ENCODE measurements at regions not wholly inside any gene's neighbourhood (a gene's known extent, or its start where the extent isn't known, plus 50 kb on each side); places are given as distances from the start of the nearest gene placed in this dataset.

DNA sequence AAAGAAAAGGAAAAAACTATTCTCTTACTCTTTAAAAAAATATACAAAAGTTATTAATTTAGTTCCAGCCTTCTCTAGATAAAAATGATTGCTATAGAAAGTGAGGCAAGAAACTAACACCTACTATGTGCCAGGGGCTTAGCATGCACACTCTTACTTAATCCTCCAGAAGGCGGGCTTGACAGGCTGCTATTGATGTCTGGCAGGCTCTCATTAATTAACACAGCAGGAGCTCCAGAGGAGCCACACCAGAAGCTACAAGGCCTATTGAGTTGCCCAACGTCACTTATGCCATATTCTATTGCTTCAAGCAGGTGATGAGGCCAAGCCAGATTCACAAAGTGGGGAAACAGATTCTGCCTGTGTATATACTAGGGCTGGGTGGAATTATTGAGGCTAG is 54.6 kb upstream of the CLINT1 start:
- DNase-seq (ENCODE audit: low read depth): no peak
- TF ChIP-seq CTCF (conservative IDR thresholded peaks at IDR 0.05; ENCODE audit: low read depth, low read length): no peak
- no peak overlapping the region for H3K4me3 ChIP-seq (ENCODE audit: low read depth, low read length)

DNA sequence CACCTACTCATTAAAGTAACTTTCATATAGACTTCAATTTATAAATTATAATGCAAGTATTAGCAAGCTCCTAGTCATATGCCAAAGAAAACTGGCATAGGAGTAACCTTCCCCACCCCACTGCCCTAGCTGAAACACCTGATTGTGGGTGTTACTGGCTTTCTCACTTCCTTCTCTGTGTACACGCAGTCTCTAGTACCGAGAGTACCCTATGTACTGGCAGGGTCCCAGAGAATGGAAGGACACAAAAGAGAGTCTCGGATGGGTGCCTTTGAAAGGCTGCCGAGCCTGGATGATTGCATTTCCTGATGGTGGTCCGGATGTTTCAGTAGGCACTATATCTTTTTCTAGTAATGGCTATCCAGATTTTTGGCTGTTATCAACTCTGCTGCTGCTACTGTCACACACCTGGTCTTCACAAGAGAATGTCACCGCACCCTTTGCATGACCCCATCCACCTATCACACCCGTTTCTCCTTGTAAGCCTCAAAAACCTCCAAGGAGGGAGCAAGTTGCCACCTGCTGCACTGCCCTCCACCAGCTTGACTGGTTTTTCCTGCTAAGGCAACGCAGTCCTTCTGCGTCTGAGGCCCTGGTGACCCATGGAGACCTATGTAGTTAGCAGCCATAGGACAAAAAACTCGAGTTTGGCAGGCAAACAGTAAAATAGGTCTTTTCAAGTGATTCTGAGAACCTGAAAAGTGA is 53.8 kb upstream of the CLINT1 start:
- no peak for TF ChIP-seq CTCF (conservative IDR thresholded peaks at IDR 0.05; ENCODE audit: low read depth, low read length)
- DNase-seq (ENCODE audit: low read depth): no peak
- no peak overlapping the region for H3K4me3 ChIP-seq (ENCODE audit: low read depth, low read length)

- H3K4me3 ChIP-seq (ENCODE audit: low read depth, low read length): no peak overlapping the region
- TF ChIP-seq CTCF (conservative IDR thresholded peaks at IDR 0.05; ENCODE audit: low read depth, low read length): no peak
- no peak for DNase-seq (ENCODE audit: low read depth)
These were observed 52.6 kb upstream of the CLINT1 start for GRCh38 chr5:157911568-157911967.
